TTC549 (cell line): ENCODE measurements at regions not wholly inside any gene's neighbourhood (a gene's known extent, or its start where the extent isn't known, plus 50 kb on each side); places are given as distances from the start of the nearest gene placed in this dataset.
A peak's percentile ranks its signal among the peaks of the same experiment; 100 is the strongest.

Experiments used
- FAIRE-seq: peaks from 2 replicates; lab custom pipeline; 2012; peaks lifted over from hg19 to GRCh38; lab: Jason Lieb, UNC

GRCh38 chr12:66066137-66066928 lies 64.2 kb downstream of the LLPH start:
- FAIRE-seq, result peak; percentile 97

- FAIRE-seq, result no peak
These were observed 64.9 kb downstream of the LLPH start for GRCh38 chr12:66065641-66066136.

DNA sequence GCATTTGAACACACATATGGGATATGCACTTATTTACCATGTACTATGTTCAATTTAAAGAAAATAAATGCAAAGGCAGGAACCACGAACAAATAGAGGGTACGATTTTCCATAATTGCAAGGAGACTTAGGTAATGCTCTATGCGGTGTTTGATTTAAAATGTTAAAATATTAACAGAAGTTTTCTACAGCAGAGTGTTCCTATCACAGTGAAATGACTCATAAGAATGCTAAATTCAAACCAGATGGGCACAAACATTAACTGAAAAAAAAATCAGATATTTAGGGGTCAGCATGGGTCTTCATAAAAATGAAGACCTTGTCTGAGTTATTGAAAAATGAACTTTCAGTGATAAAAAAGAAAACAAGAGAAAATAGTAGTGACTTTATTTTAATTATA lies 65.4 kb downstream of the LLPH start:
- FAIRE-seq, result no peak

DNA sequence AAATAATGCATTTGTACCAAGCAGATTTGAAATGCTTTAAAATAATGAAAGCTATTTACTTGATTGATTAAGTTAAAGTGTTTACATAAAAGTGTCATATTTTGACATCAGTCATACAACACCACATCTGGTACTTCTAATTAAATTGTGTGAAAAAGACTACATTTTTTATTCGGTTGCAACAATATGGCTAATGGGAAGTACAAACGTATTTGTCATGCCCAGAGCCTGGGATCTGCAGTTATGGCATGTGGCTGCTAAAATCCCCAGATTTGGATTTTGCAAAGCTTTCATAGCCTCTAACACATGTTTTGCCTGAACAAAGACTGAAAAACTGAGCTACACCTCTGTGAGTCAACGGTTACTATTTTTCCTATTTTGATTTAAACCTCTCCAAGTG lies 66.6 kb downstream of the LLPH start:
- FAIRE-seq, result no peak

DNA sequence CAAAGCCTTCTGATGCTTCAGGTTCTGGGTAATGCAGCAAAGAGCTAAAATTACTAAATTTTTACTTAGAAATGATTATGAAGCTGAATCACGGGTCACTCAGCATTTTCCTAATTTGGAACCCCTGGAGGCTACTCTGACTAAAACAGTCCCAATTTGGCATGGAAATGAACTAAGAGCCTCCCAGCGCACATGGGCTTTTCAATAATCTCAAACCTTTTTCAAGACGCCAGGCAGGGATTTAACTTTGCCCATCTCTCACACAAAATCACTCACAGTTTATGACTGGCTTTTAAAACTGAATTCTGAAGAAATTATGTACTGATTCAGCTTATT lies 68.3 kb downstream of the LLPH start:
- FAIRE-seq, result peak; percentile 94

- FAIRE-seq, result no peak
These were observed 68.8 kb downstream of the LLPH start for GRCh38 chr12:66061557-66062289.

DNA sequence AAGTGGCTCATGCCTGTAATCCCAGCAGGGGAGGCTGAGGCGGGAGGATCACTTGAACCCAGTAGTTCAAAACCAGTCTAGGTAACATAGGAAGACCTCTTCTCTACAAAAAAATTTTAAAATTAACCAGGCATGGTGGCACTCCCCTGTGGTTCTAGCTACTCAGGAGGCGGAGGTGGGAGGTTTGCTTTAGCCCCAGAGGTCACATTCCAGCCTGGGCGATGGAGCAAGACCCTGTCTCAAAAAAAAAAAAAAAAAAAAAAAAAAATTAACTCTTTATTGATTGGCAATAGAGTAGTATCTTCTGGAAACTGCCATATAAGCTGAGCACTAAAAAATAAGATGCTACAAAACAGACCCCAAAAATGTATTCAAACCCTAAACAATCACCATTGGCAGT lies 69.5 kb downstream of the LLPH start:
- FAIRE-seq, result peak; percentile 22

DNA sequence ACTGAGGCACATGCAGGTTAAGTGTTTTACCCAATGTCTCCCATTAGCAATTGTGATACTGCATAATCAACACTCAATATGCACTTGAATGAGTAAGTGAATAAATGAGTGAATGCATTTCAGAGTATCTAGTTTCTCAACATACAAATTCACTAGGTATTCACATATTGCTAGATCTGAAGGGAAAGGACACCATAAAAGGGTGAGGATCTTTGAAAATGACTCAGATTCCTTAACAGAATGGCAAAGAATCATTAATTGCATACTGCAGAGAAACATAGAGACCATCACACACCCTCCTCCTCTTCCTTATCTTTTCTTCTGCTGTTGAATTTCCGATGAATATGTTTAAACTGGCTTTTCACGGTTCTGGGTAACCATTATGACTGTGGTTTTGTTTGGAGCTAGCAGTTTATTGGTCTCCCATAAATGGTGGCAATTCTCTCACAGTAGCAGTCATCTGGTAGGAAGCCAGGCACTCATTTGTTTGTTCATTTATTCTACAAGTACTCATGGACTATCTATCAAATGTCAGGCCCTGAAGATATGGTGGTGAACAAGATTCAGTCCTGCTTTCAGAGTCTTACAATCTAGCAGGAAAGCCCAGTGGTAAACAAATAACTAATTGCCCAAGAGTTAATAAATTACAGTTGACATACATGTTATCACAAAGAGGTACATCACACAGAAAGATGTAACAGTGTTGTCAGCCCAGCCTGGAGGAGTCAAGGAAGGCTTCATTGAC lies 70.2 kb downstream of the LLPH start:
- peak; percentile 96 for FAIRE-seq

- FAIRE-seq, result no peak
These were observed 70.9 kb downstream of the LLPH start for GRCh38 chr12:66059666-66060065.

GRCh38 chr12:66058554-66058953 lies 72.0 kb downstream of the LLPH start:
- FAIRE-seq, result no peak

DNA sequence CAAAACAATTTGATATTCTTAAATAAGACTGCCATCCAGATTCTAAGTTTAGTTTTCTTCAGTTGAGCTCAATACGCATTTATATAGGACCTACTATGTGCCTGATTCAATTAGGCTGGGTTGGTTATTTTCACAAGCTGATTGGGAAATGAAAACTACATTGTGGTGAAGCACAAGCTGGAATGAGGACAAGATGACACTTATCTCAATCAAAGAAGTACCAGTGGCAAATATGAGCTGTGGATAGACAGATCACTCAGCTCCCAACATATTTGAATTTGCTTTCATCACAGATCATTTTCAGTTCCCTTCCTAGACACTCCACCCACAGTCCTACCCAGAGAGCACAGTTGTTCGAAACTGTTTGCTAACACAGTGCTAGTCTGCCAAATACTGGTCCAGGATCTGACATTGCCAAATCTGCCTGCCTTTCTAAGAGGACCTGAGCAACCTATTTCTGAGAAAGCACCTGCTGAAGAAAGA lies 74.7 kb downstream of the LLPH start:
- FAIRE-seq, result no peak

GRCh38 chr12:66052988-66053615 lies 77.4 kb downstream of the LLPH start:
- FAIRE-seq, result peak; percentile 37

DNA sequence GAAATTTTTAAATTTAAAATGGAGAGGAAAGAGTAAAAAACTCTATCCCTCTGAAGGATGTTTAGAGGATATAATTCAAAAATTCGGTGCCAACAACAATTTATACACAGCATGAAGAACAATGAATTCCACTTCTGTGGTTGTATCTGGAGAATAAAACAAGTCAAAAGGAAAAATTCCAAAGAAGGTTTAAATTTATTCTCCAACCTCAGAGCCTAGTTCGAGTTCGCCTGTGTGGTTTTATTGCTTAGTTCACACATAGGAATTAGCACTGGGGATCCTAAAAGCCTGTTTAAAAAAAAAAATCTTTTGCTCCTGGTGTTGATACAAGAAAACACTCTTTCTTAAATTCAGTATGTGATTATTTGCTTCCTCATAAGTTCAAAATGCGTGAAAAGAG lies 79.2 kb downstream of the LLPH start:
- peak; percentile 97 for FAIRE-seq

- FAIRE-seq, result no peak
These were observed 79.9 kb downstream of the LLPH start for GRCh38 chr12:66050610-66051009.

DNA sequence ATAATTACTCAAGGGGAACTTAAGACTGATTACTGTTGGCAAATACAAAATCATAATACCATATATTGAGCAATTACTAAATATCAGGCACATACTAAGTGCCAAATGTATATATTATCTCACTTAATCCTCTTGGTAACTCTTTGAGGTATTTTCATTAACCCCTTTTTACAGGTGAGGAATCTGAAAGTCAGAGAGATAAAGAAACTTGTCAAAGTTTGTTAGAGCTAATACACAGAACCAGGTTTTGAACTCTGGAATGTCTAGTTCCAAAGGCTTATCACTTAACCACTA lies 80.3 kb downstream of the LLPH start:
- peak; percentile 9 for FAIRE-seq

DNA sequence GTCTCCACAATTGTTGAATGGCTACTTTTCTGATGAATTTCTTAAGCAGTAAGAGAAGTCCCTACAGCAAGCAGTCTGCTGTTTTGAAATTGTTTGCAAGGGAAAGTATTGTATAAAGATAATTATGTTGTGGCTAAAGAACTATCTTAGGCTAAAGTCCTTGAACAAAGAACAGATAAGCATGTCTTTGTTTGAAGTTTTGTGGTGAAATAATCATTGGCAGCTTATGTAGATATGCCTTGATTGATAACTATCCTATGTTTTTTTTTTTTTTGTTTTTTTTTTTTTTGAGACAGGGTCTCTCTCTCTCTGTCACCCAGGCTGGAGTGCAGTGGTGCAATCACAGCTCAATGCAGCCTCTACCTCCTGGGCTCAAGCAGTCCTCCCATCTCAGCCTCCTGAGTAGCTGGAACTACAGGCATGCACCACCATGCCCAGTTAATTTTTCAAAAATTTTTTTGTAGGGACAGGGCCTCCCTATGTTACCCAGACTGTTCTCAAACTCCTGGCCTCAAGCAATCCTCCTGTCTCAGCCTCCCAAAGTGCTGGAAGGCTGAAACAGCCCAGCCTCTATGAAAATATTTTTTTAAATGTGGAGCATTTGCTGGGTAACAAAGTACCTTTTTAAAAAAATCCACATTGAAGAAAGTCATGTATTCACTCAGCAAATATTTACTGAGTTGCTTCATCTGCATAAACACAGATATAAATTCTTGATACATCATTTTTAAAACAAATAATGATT lies 80.8 kb downstream of the LLPH start:
- FAIRE-seq, result no peak

DNA sequence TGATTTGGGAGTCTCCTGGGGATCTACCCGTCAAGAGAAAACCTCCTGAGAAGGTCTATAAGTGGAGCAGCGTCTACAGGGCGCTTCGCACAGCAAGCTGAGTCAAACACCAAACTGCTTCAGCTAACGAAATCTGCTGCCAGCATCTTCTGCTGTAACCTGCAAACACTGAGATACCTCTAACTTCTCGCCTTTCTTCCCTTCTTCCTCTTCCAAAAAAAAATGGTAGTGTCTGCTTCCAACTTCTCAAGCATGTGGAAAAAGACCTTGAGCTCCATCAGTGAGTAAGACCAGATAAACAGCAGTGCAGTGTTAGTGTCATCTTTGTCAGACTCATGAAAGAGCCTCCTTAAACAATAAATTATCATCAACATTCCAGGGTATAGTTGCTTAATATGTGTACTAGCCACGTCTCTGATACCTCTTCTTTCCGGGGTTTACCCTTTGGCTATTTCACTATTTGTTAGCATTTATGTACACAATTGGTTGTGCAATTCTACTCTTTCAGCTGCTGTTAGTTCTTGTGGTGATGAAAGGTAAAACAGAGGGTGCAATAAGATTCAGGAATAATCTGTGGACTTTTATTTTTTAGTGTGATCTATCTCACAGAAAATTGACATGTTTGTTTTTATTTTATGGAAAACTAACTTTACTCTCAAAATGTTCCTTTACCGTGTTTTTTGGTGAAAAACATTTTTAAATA lies 81.6 kb downstream of the LLPH start:
- FAIRE-seq, result peak; percentile 98

DNA sequence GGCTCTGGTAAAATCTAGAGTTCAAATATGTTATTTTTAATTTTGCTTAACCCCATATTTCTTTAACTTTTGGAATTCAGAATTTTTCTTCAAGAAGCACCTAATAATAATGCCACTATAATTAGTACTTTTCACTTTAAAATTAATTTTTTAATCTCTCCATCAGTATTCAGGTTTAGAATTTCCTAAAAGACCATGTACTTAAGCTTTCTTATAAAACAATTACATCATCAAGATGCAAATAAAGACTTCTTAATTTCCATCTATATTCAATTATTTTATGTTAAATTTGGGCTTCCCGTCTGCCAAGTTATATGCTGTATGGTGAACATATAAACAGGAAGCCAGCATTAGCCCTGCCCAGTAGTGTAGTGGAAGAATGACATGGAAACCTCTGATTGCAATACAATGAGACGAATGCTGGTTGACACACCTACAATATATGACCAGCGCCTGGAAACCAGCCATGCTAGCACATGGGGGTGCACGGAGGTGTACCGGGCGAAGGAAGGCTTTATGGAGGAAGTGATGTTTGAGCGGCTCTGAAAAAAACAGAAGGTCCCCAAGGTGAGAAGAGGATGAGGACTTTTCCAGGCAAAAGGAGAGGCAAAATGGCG lies 82.2 kb downstream of the LLPH start:
- peak; percentile 82 for FAIRE-seq

DNA sequence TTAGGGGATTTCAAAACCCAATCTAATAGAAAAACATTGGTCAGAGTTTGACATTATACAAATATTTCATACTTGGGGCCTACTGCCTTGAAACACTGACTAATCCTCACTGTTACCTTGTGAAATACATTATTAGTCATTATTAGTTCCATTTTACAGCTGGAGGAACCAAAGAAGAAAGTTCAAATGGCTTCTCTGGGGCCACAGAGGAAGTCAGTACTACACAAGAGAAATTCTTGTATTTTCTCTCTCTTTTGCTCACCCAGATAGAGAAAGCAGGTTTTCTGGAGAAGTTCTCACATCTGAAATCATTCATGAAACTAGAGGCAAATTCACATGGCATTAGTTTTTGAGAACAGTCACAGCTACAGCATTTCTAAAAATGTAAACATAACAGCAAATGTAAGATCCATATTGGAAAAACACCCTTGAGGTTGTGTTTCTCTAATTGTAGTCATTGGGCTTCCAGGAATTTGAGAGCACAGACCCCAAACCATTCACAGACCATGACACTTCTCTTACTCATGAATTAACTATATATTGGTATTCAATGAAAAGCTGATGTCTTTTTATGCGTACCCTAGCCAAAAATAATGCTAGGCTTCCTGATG lies 83.0 kb downstream of the LLPH start:
- FAIRE-seq, result no peak

DNA sequence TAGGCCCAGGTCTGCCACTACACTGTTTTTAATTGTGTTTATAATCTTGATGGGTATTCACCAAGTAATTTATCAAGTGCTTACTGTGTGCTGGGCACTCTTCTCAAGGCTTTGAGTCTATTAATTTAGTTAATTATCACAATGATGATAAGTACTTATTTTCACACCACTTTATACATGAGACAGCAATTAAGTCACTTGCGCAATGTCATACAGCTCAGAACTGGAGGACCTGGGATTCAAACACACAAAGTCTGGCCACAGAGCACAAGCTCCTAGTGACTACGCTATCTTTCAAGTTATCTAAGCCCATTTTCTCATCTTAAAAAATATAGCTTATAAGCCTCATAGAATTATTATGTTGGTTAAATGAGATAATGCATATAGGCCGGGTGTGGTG lies 85.0 kb downstream of the LLPH start:
- FAIRE-seq, result no peak
